ENCODE measurements at regions not wholly inside any gene's neighbourhood (a gene's known extent, or its start where the extent isn't known, plus 50 kb on each side); places are given as distances from the start of the nearest gene placed in this dataset.

- intact Hi-C loops (cut with DNase I), result no loop called here
- no peak for DNase-seq (ENCODE audit: low spot score)
Measured at GRCh38 chr7:155872678-155873369, 60.6 kb upstream of the SHH start.

- intact Hi-C loops (cut with DNase I), result no loop called here
- no peak for DNase-seq (ENCODE audit: low spot score)
Measured at GRCh38 chr7:155871211-155871610, 58.9 kb upstream of the SHH start.

- intact Hi-C loops (cut with DNase I), result no loop called here
- no peak for DNase-seq (ENCODE audit: low spot score)
Measured at GRCh38 chr7:155870334-155871180, 58.3 kb upstream of the SHH start.

DNA sequence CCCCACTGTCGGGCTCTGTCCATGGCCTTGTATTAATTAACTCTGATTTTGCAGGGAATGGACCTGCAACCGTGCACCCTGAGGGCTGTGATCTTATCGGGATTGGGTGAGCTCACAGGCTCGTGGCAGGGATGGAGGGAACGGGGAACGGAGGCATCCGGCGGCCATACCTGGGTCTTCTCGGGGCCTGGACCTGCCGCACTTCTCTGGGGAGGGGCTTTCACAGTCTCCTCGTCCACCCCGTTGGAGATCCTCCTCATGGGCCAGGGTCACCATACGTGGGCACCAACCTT, 57.5 kb upstream of the SHH start:
- intact Hi-C loops (cut with DNase I), result no loop called here
- peak; percentile 62 for DNase-seq (ENCODE audit: low spot score)

- DNase-seq (ENCODE audit: low spot score), result peak; percentile 45
- intact Hi-C loops (cut with DNase I), result no loop called here
Measured at GRCh38 chr7:155868955-155869783, 56.9 kb upstream of the SHH start.

GRCh38 chr7:155867734-155868400, 55.6 kb upstream of the SHH start:
- peak; percentile 18 for DNase-seq (ENCODE audit: low spot score)
- intact Hi-C loops (cut with DNase I), result no loop called here

GRCh38 chr7:155867280-155867679, 55.0 kb upstream of the SHH start:
- intact Hi-C loops (cut with DNase I), result no loop called here
- DNase-seq (ENCODE audit: low spot score), result no peak

DNA sequence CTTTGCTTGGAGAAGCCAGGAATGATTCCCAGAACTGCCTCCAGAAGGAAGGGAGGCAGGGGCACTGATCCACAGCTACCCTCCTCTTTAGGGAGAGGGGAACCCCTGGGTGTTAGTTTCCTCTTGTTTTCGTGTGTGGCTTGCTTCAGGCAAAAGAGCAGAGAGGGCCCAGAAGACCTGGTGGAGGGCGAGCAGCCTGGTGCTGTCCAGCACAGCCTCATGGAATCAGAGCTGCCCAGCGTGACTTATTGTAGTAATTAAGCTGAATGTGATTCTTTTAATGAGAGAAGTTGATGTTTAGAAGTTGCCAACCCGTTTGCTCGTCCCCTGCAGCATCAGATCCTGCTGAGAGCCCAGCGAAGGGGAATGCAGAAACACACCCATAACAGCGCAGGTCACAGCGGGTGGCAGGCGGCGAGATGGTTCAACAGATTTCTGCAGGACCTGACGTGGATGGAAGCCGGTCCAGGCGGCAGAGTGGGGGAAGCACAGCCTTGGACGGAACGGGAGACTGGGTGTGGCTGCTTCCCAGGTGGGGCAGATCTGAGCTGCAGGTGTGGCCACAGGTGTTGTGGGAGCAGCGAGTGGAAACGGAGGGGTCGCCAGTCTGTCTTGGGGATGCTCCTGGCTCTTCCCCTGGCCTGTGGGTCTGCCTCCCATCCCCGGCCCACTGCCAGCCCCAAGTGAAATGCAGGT, 53.7 kb upstream of the SHH start:
- intact Hi-C loops (cut with DNase I), result no loop called here
- DNase-seq (ENCODE audit: low spot score), result peak; percentile 69

DNA sequence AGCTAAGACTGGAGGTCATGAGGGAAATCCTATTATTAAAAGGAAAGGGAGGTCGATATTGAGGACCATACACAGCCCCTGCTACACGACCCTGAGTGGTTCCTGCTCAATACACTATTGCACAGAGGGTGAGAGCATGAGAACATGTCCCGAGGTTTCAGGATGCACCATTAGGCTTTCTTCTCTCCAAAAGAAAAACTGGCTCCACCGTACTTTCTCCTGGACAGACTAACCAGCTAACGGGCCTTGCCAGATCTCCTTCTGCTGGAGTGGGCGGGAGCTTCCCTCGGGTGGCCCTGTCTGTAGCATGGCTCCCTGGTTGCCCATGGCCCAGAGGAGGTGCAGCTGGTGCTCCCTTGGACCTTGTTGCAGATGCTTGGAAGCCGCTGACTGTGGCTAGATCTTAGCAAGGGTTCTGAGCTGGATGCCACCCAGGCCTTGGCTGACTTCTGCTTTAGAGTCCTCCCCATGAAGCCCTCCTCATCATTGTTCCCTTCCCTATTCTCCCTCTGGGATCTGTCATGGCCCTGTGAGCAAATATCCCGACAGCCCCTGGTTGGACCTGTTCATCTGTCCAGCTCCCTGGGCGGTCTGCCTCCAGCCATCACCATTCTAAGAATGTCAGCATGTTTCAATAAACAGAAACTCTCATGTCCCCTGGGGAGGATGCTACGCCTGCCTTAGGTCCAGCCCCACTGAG, 52.9 kb upstream of the SHH start:
- intact Hi-C loops (cut with DNase I), result no loop called here
- DNase-seq (ENCODE audit: low spot score), result peak; percentile 57

GRCh38 chr7:155864271-155864985, 52.2 kb upstream of the SHH start:
- DNase-seq (ENCODE audit: low spot score), result peak; percentile 40
- intact Hi-C loops (cut with DNase I), result no loop called here

- intact Hi-C loops (cut with DNase I), result no loop called here
- DNase-seq (ENCODE audit: low spot score), result peak; percentile 57
Measured at GRCh38 chr7:155863721-155864151, 51.5 kb upstream of the SHH start.

- peak; percentile 51 for DNase-seq (ENCODE audit: low spot score)
- intact Hi-C loops (cut with DNase I), result no loop called here
Measured at GRCh38 chr7:155862123-155862892, 50.0 kb upstream of the SHH start.

Measured in posterior vena cava (tissue), 2 donors.